ENCODE measurements at regions not wholly inside any gene's neighbourhood (a gene's known extent, or its start where the extent isn't known, plus 50 kb on each side); places are given as distances from the start of the nearest gene placed in this dataset.

DNA sequence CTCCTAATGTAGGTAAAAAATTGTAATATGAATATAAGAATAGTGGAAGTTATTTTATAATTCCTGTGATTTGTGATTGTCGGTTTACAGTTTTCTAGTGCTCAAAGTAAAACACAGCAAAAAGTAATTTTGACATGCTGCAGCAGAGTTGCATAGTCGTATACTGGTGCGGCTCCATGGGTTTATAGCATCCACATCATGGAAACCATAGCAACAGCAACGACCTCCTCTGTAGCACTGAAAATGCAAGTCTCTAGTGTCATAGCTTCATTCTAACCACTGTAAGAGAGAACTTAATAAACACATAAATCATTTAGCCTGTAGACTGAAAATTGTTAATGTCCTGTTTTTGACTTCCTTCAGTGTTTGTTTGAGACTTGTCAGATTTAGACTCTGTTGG lies 574.3 kb downstream of the KCNH5 start:
- TF ChIP-seq CTCF (IDR thresholded peaks at IDR 0.05; ENCODE audit: low read depth, low read length, missing input control) (no peak), TAF1 (conservative IDR thresholded peaks at IDR 0.05) (no peak), ZBTB33 (IDR thresholded peaks at IDR 0.05) (no peak), RAD21 (IDR thresholded peaks at IDR 0.05) (no peak), GABPA (IDR thresholded peaks at IDR 0.05 in 1 of 2, conservative IDR thresholded peaks at IDR 0.05 in 1 of 2) (no peak), YY1 (IDR thresholded peaks at IDR 0.05) (no peak), MAX (IDR thresholded peaks at IDR 0.05) (no peak)
- TF ChIP-seq, protein P1, sequence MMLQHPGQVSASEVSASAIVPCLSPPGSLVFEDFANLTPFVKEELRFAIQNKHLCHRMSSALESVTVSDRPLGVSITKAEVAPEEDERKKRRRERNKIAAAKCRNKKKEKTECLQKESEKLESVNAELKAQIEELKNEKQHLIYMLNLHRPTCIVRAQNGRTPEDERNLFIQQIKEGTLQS (IDR thresholded peaks at IDR 0.05) = no peak
